ENCODE measurements at regions not wholly inside any gene's neighbourhood (a gene's known extent, or its start where the extent isn't known, plus 50 kb on each side); places are given as distances from the start of the nearest gene placed in this dataset.

DNA sequence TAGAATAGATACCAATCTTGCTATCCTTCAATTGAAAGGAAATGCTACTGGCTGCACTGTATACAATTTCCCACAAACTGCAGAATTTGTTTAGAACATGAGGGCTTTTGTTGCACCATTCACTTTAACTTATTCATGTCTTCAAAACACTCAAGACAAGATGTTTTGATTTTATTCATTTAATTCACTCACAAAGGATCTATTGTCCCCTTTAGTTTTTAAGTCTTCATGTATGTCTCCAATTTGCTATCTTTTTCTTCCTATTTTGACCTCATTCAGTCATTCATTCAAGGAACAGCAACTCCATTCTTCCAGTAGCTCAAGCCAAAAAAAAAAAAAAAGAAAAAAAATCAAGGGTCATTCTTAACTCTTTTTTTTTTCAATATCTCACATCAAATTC is 130.6 kb upstream of the SOX21 start:
- no peak for TF ChIP-seq POLR2A (IDR thresholded peaks at IDR 0.05)
- TF ChIP-seq, protein P1, sequence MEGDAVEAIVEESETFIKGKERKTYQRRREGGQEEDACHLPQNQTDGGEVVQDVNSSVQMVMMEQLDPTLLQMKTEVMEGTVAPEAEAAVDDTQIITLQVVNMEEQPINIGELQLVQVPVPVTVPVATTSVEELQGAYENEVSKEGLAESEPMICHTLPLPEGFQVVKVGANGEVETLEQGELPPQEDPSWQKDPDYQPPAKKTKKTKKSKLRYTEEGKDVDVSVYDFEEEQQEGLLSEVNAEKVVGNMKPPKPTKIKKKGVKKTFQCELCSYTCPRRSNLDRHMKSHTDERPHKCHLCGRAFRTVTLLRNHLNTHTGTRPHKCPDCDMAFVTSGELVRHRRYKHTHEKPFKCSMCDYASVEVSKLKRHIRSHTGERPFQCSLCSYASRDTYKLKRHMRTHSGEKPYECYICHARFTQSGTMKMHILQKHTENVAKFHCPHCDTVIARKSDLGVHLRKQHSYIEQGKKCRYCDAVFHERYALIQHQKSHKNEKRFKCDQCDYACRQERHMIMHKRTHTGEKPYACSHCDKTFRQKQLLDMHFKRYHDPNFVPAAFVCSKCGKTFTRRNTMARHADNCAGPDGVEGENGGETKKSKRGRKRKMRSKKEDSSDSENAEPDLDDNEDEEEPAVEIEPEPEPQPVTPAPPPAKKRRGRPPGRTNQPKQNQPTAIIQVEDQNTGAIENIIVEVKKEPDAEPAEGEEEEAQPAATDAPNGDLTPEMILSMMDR (IDR thresholded peaks at IDR 0.05) = no peak

Measured in sigmoid colon (tissue), 3 donors.